CD4-positive, CD25-positive, alpha-beta regulatory T cell (primary cell): ENCODE measurements at regions not wholly inside any gene's neighbourhood (a gene's known extent, or its start where the extent isn't known, plus 50 kb on each side); places are given as distances from the start of the nearest gene placed in this dataset.
A peak's percentile ranks its signal among the peaks of the same experiment; 100 is the strongest.

Experiments used
- ATAC-seq, 2 donors: fragments of 150-1000 bp; cut with Tn5 transposase; one replicate each; pipeline ENCODE4 v1.10.0; 2021; ENCODE audit warnings: low read depth in 2 of 2, moderate number of reproducible peaks in 2 of 2, moderate library complexity in 1 of 2
- DNase-seq, 3 donors: peaks; one replicate each; pipeline versions ENCODE4 v3.0.0 to v3.0.0-alpha.2; 2012 to 2022; ENCODE audit warnings: mixed read lengths in 1 of 3
- H3K27ac ChIP-seq: one replicate; pipeline ENCODE4 v1.7.0; 2013; ENCODE audit warnings: mild to moderate bottlenecking, low read length; ENCODE audit not compliant: insufficient read depth, poor library complexity, severe bottlenecking
- H3K27me3 ChIP-seq: one replicate; pipeline ENCODE4 v1.7.0; 2013; ENCODE audit warnings: low read length; ENCODE audit not compliant: control insufficient read depth, insufficient read depth
- H3K36me3 ChIP-seq: one replicate; pipeline ENCODE4 v1.7.0; 2013; ENCODE audit warnings: mild to moderate bottlenecking, low read length, moderate library complexity; ENCODE audit not compliant: control insufficient read depth, insufficient read depth
- H3K4me1 ChIP-seq: 2 replicates; pipeline ENCODE4 v1.7.0; 2013; ENCODE audit warnings: mild to moderate bottlenecking, low read length; ENCODE audit not compliant: insufficient read depth, control insufficient read depth, poor library complexity, severe bottlenecking
- H3K4me3 ChIP-seq: one replicate; pipeline ENCODE4 v1.7.0; 2013; ENCODE audit warnings: low read depth, mild to moderate bottlenecking, low read length, moderate library complexity
- H3K9me3 ChIP-seq, 2 experiments: 1 replicate in 1 of 2; 2 replicates in 1 of 2; pipeline ENCODE4 v1.7.0; 2013; ENCODE audit warnings: low read length in 2 of 2, mild to moderate bottlenecking in 1 of 2, moderate library complexity in 1 of 2; ENCODE audit not compliant: control insufficient read depth in 2 of 2
- H3K27ac Mint-ChIP-seq, 3 donors: one replicate each; pipeline ENCODE4 v1.8.0; 2020 to 2022; ENCODE audit warnings: mild to moderate bottlenecking in 3 of 3, mixed read lengths in 3 of 3, moderate library complexity in 2 of 3
- H3K27me3 Mint-ChIP-seq: one replicate; pipeline ENCODE4 v1.8.0; 2022; ENCODE audit warnings: mild to moderate bottlenecking, mixed read lengths
- H3K36me3 Mint-ChIP-seq: one replicate; pipeline ENCODE4 v1.8.0; 2020; ENCODE audit warnings: mixed read lengths
- H3K4me1 Mint-ChIP-seq, 4 donors: one replicate each; pipeline ENCODE4 v1.8.0; 2020 to 2022; ENCODE audit warnings: mixed read lengths in 4 of 4, mild to moderate bottlenecking in 1 of 4
- H3K4me3 Mint-ChIP-seq, 4 donors: one replicate each; pipeline ENCODE4 v1.8.0; 2020 to 2022; ENCODE audit warnings: mild to moderate bottlenecking in 4 of 4, mixed read lengths in 4 of 4, moderate library complexity in 3 of 4
- H3K9me3 Mint-ChIP-seq, 7 donors: one replicate each; pipeline ENCODE4 v1.8.0; 2020 to 2022; ENCODE audit warnings: mixed read lengths in 7 of 7, mild to moderate bottlenecking in 3 of 7, moderate library complexity in 2 of 7

- H3K36me3 Mint-ChIP-seq = no peaks in the 10 kb centered on the region
- H3K9me3 ChIP-seq = no peaks in the 10 kb centered on the region
- no peak for ATAC-seq
Measured at GRCh38 chr2:54384301-54385203, 71.6 kb upstream of the SPTBN1 start.

DNA sequence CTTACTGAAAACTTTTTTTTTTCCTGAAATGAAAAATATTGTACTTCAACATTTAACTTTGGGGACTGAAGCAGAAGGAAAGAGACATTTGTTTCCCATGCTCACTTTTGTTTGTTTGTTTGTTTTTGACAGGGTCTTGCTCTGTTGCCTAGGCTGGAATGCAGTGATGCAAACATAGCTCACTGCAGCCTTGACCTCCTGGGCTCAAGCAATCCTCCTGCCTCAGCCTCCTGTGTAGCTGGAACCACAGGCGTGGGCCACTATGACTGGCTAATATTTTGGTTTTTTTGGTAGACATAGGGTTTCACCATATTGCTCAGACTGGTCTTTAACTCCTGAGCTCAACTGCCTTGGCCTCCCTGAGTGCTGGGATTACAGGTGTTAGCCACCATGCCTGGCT, 70.9 kb upstream of the SPTBN1 start:
- H3K27ac ChIP-seq = no peak overlapping the region
- Mint-ChIP-seq H3K27ac (no peak overlapping the region), H3K36me3 (no peaks in the 10 kb centered on the region), H3K4me1 (no peaks in the 10 kb centered on the region), H3K4me3 (no peak overlapping the region), H3K9me3 (peaks cover 0 to 3% (median 0%) of the 10 kb centered on the region in 7 donors), H3K27me3 (peaks cover 19% of the 10 kb centered on the region)
- H3K4me1 ChIP-seq = no peaks in the 10 kb centered on the region
- ATAC-seq (no peak), DNase-seq (no peak)
- no peak overlapping the region for H3K4me3 ChIP-seq
- no peaks in the 10 kb centered on the region for H3K36me3 ChIP-seq
- peaks cover 1% of the 10 kb centered on the region for H3K27me3 ChIP-seq
- H3K9me3 ChIP-seq = no peaks in the 10 kb centered on the region

More at GRCh38 chr2:54384301-54385203, 71.6 kb upstream of the SPTBN1 start:
- no peak for DNase-seq
- Mint-ChIP-seq H3K27me3 (peaks cover 19% of the 10 kb centered on the region), H3K4me3 (no peak overlapping the region), H3K4me1 (no peaks in the 10 kb centered on the region), H3K9me3 (peaks cover 0 to 3% (median 0%) of the 10 kb centered on the region in 7 donors), H3K27ac (peak overlapping the region in 1 of 3 donors; percentile 29)
- H3K4me1 ChIP-seq = no peaks in the 10 kb centered on the region
- peaks cover 1% of the 10 kb centered on the region for H3K27me3 ChIP-seq
- H3K36me3 ChIP-seq = no peaks in the 10 kb centered on the region
- no peak overlapping the region for H3K4me3 ChIP-seq
- no peak overlapping the region for H3K27ac ChIP-seq

GRCh38 chr2:54386585-54386984, 69.5 kb upstream of the SPTBN1 start:
- Histone ChIP-seq H3K27me3 (peaks cover 1% of the 10 kb centered on the region), H3K27ac (no peak overlapping the region), H3K4me1 (no peaks in the 10 kb centered on the region), H3K9me3 (no peaks in the 10 kb centered on the region), H3K36me3 (no peaks in the 10 kb centered on the region), H3K4me3 (no peak overlapping the region)
- ATAC-seq (no peak), DNase-seq (no peak)
- H3K4me1 Mint-ChIP-seq = no peaks in the 10 kb centered on the region
- no peaks in the 10 kb centered on the region for H3K36me3 Mint-ChIP-seq
- peaks cover 12% of the 10 kb centered on the region for H3K27me3 Mint-ChIP-seq
- peaks cover 0 to 3% (median 0%) of the 10 kb centered on the region in 7 donors for H3K9me3 Mint-ChIP-seq
- H3K4me3 Mint-ChIP-seq = peak overlapping the region in 1 of 4 donors; percentile 51
- no peak overlapping the region for H3K27ac Mint-ChIP-seq

- peaks cover 9% of the 10 kb centered on the region for H3K27me3 Mint-ChIP-seq
- no peak overlapping the region for H3K27ac Mint-ChIP-seq
- ATAC-seq (no peak), DNase-seq (no peak)
- H3K9me3 Mint-ChIP-seq = peaks cover 0 to 3% (median 0%) of the 10 kb centered on the region in 7 donors
- Histone ChIP-seq H3K36me3 (no peaks in the 10 kb centered on the region), H3K4me1 (no peaks in the 10 kb centered on the region), H3K9me3 (no peaks in the 10 kb centered on the region), H3K4me3 (no peak overlapping the region), H3K27me3 (peaks cover 1% of the 10 kb centered on the region), H3K27ac (no peak overlapping the region)
- H3K4me3 Mint-ChIP-seq = no peak overlapping the region
- no peaks in the 10 kb centered on the region for H3K4me1 Mint-ChIP-seq
- H3K36me3 Mint-ChIP-seq = no peaks in the 10 kb centered on the region
Measured at GRCh38 chr2:54387059-54387991, 68.8 kb upstream of the SPTBN1 start.

- ATAC-seq (no peak), DNase-seq (no peak)
- no peaks in the 10 kb centered on the region for H3K36me3 Mint-ChIP-seq
- no peak overlapping the region for H3K27ac ChIP-seq
- H3K27me3 ChIP-seq = peaks cover 1% of the 10 kb centered on the region
- peaks cover 5% of the 10 kb centered on the region for H3K27me3 Mint-ChIP-seq
- H3K9me3 Mint-ChIP-seq = peaks cover 0 to 1% (median 0%) of the 10 kb centered on the region in 7 donors
- H3K36me3 ChIP-seq = no peaks in the 10 kb centered on the region
- H3K4me1 ChIP-seq = no peaks in the 10 kb centered on the region
- no peak overlapping the region for H3K27ac Mint-ChIP-seq
- no peaks in the 10 kb centered on the region for H3K9me3 ChIP-seq
- no peak overlapping the region for H3K4me3 Mint-ChIP-seq
- no peak overlapping the region for H3K4me3 ChIP-seq
- no peaks in the 10 kb centered on the region for H3K4me1 Mint-ChIP-seq
Measured at GRCh38 chr2:54388076-54388475, 68.1 kb upstream of the SPTBN1 start.

DNA sequence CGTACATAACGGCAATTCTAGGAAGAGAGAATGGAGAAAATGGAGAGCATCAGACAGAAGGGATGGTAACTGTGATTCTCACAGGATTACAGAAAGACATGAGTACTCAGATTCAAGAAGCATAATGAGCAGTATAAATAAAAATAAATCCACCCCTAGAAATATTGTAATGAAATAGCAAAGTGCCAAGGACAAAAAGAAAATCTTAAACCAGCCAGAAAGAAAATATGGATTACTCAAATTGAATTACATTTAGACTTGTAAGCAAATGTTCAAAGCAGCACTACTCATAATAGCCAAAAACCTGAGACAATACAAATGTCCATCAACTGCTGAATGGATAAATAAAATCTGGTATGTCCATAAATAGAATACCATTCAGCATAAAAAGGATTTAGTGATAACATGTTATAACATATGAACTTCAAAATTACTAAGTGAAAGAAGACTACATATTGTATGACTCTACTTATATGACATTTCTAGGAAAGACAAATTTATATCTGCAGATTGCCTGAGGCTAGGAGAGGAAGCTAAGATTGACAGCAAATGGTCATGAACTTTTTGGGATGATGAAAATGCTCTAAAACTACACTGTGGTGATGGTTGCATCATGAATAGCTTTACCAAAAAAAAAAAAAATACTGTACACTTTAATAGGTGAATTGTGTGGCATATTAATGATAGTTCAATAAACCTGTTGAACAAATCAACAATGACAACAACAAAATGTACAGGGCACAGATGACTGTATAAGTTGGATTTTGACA, 63.4 kb upstream of the SPTBN1 start:
- Histone ChIP-seq H3K9me3 (no peaks in the 10 kb centered on the region), H3K27me3 (peaks cover 1% of the 10 kb centered on the region), H3K27ac (no peak overlapping the region), H3K4me1 (no peaks in the 10 kb centered on the region), H3K36me3 (no peaks in the 10 kb centered on the region), H3K4me3 (no peak overlapping the region)
- ATAC-seq (no peak), DNase-seq (no peak)
- no peak overlapping the region for H3K27ac Mint-ChIP-seq
- H3K4me3 Mint-ChIP-seq = no peak overlapping the region
- H3K4me1 Mint-ChIP-seq = peaks cover 0 to 5% (median 2%) of the 10 kb centered on the region in 4 donors
- H3K27me3 Mint-ChIP-seq = no peaks in the 10 kb centered on the region
- no peaks in the 10 kb centered on the region for H3K36me3 Mint-ChIP-seq
- peaks cover 0 to 1% (median 0%) of the 10 kb centered on the region in 7 donors for H3K9me3 Mint-ChIP-seq

- Histone ChIP-seq H3K9me3 (no peaks in the 10 kb centered on the region), H3K4me1 (no peaks in the 10 kb centered on the region), H3K4me3 (peak overlapping the region; percentile 54), H3K27me3 (no peaks in the 10 kb centered on the region), H3K36me3 (no peaks in the 10 kb centered on the region), H3K27ac (no peak overlapping the region)
- Mint-ChIP-seq H3K4me3 (peak overlapping the region in 3 of 4 donors; percentile 1 to 42 (median 13)), H3K27me3 (no peaks in the 10 kb centered on the region), H3K4me1 (peaks cover 0 to 5% (median 2%) of the 10 kb centered on the region in 4 donors), H3K36me3 (no peaks in the 10 kb centered on the region), H3K9me3 (peaks cover 0 to 1% (median 0%) of the 10 kb centered on the region in 7 donors), H3K27ac (peak overlapping the region; percentile 66 to 85 (median 81))
- ATAC-seq (peak in 1 of 2 donors; percentile 39), DNase-seq (peak in 1 of 3 donors; percentile 31)
Measured at GRCh38 chr2:54394392-54394791, 61.7 kb upstream of the SPTBN1 start.
